ENCODE measurements at regions not wholly inside any gene's neighbourhood (a gene's known extent, or its start where the extent isn't known, plus 50 kb on each side); places are given as distances from the start of the nearest gene placed in this dataset.
A peak's percentile ranks its signal among the peaks of the same experiment; 100 is the strongest.

DNA sequence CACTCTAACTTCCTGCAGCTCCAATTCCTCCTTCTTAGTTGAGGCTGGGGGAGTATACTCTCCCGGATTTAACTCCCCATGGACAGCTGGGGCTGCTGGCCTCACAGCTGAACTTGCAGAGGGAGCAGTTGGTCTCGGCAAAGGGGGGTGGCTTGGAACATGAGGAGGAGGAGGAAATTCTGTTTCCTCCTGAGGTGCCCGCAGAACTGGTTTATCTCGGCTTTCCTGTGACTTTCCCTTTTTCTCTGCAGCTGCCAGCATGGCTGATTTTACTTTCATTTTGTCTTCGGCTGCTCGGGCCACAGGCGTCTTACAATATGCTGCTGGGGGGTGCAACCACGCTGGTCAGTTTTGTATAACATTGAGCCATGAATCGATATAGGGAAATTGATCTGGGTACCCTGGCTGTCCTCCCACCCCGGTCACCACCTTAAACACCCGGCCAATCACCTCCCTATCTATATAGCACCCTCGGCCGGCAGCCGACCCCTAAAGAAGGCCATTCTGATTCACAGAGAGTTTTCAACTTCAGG, 1317.6 kb downstream of the TMEM121 start:
- BruUV-seq (replicated peaks) = TSS peak; percentile 75
- Histone ChIP-seq H4K20me1 (ENCODE audit: insufficient read depth, low read length) (no peaks in the 10 kb centered on the region), H3K27ac (ENCODE audit: extremely low read length, insufficient read depth, low read length) (peak overlapping the region; percentile 95), H3K4me2 (ENCODE audit: low read depth, low read length) (peak overlapping the region; percentile 96), H3K9me3 (ENCODE audit: low read length) (no peaks in the 10 kb centered on the region), H3K79me2 (ENCODE audit: insufficient read depth, low read length) (peaks cover 32% of the 10 kb centered on the region), H3K4me3 (replicated peaks in 1 of 3; ENCODE audit: insufficient read depth in 1 of 3, low read depth in 2 of 3, low read length in 3 of 3) (peak overlapping the region; percentile 76 to 88 (median 80)), H3K9ac (ENCODE audit: insufficient read depth, low read depth, low read length) (peak overlapping the region; percentile 85), H3K4me1 (ENCODE audit: insufficient read depth, low read length) (peaks cover 52% of the 10 kb centered on the region), H3K36me3 (replicated peaks in 1 of 2; ENCODE audit: control insufficient read depth in 1 of 2, insufficient read depth in 2 of 2, low read length in 2 of 2) (no peaks in the 10 kb centered on the region), H2AFZ (ENCODE audit: low read length) (peak overlapping the region; percentile 36), H3K27me3 (ENCODE audit: control insufficient read depth in 1 of 2, insufficient read depth in 2 of 2, low read length in 2 of 2) (no peaks in the 10 kb centered on the region)
- DNase-seq (ENCODE audit: low spot score) = no peak
- in situ Hi-C loops (cut with HindIII; ENCODE audit: extremely low pct_ligation_motif_present, low pct_unique_long_range_greater_than_20kb) = no loop called here
- CTCF ChIA-PET (ENCODE audit: low intra/inter-chr PET ratio, low total read pairs) = interaction anchor here (1.3 to 4.8 kb wide), 3 partner anchors 12 to 35 kb away, joined by 4 to 54 read pairs (median 21); no protein-coding TSS in a partner anchor
- POLR2A ChIA-PET = interaction anchor here (1.7 to 2.3 kb wide), 2 partner anchors 13 to 29 kb away, joined by 10 to 18 read pairs; no protein-coding TSS in a partner anchor
- ATAC-seq = no peak
- 3% methylated on average over 11 of the region's 14 CpGs for WGBS (ENCODE audit: low lambda C conversion rate)
- intact Hi-C loops (cut with micrococcal nuclease; ENCODE audit: unreplicated experiment) = no loop called here
- FAIRE-seq = no peak
- TF ChIP-seq E2F5 (CRISPR knock-in tag; conservative IDR thresholded peaks at IDR 0.05) (no peak), ZSCAN31 (CRISPR knock-in tag; IDR thresholded peaks at IDR 0.05; ENCODE audit: low read depth) (no peak), ADNP (CRISPR knock-in tag; IDR thresholded peaks at IDR 0.05) (no peak), ZNF547 (CRISPR knock-in tag; IDR thresholded peaks at IDR 0.05) (no peak), TFDP1 (CRISPR knock-in tag; IDR thresholded peaks at IDR 0.05; ENCODE audit: borderline replicate concordance) (no peak), POLR2A (IDR thresholded peaks at IDR 0.05; ENCODE audit: insufficient read depth in 1 of 2, low read depth in 2 of 2, low read length in 2 of 2) (no peak), ZNF143 (CRISPR knock-in tag; IDR thresholded peaks at IDR 0.05) (no peak), ZNF646 (CRISPR knock-in tag; IDR thresholded peaks at IDR 0.05) (no peak), HHEX (CRISPR knock-in tag; IDR thresholded peaks at IDR 0.05) (no peak), ZNF432 (CRISPR knock-in tag; IDR thresholded peaks at IDR 0.05; ENCODE audit: borderline replicate concordance) (no peak), BCL6 (CRISPR knock-in tag; IDR thresholded peaks at IDR 0.05) (no peak), ZNF766 (CRISPR knock-in tag; IDR thresholded peaks at IDR 0.05; ENCODE audit: borderline replicate concordance) (no peak)
- TF ChIP-seq, protein P1, sequence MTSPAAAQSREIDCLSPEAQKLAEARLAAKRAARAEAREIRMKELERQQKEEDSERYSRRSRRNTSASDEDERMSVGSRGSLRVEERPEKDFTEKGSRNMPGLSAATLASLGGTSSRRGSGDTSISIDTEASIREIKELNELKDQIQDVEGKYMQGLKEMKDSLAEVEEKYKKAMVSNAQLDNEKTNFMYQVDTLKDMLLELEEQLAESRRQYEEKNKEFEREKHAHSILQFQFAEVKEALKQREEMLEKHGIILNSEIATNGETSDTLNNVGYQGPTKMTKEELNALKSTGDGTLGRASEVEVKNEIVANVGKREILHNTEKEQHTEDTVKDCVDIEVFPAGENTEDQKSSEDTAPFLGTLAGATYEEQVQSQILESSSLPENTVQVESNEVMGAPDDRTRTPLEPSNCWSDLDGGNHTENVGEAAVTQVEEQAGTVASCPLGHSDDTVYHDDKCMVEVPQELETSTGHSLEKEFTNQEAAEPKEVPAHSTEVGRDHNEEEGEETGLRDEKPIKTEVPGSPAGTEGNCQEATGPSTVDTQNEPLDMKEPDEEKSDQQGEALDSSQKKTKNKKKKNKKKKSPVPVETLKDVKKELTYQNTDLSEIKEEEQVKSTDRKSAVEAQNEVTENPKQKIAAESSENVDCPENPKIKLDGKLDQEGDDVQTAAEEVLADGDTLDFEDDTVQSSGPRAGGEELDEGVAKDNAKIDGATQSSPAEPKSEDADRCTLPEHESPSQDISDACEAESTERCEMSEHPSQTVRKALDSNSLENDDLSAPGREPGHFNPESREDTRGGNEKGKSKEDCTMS (CRISPR knock-in tag; conservative IDR thresholded peaks at IDR 0.05) = no peak

Data from HepG2 (cell line).